WTC11 (cell line): ENCODE measurements at regions not wholly inside any gene's neighbourhood (a gene's known extent, or its start where the extent isn't known, plus 50 kb on each side); places are given as distances from the start of the nearest gene placed in this dataset.

ENCODE experiments used
- ATAC-seq: fragments of 200-7000 bp; cut with Tn5 transposase; 2 replicates; pipeline ENCODE4 v1.10.0; 2021; ENCODE audit warnings: mild to moderate bottlenecking, moderate library complexity
- CTCF ChIA-PET: fragments of 300-600 bp; sonication (Branson Sonifier 250); formaldehyde crosslinking; loops from one replicate; lab custom pipeline; 2021; ENCODE audit warnings: antibody characterized with exemption; lab: Charles Lee
- POLR2A ChIA-PET: fragments of 350-600 bp; sonication (Branson Sonifier 250); formaldehyde crosslinking; loops from one replicate; lab custom pipeline; 2021; ENCODE audit warnings: antibody characterized with exemption; lab: Charles Lee
- DNase-seq: peaks from one replicate; pipeline ENCODE4 v3.0.0; 2021; ENCODE audit warnings: low spot score
- H3K27ac Mint-ChIP-seq: 2 replicates; pipeline ENCODE4 v1.8.0; 2021; ENCODE audit warnings: mixed read lengths
- H3K27me3 Mint-ChIP-seq: 2 replicates; pipeline ENCODE4 v1.8.0; 2021; ENCODE audit warnings: low read depth, mild to moderate bottlenecking, moderate library complexity, mixed read lengths
- H3K36me3 Mint-ChIP-seq: 2 replicates; pipeline ENCODE4 v1.8.0; 2021; ENCODE audit warnings: mixed read lengths
- H3K4me1 Mint-ChIP-seq: 2 replicates; pipeline ENCODE4 v1.8.0; 2022; ENCODE audit warnings: mixed read lengths
- H3K4me3 Mint-ChIP-seq: 2 replicates; pipeline ENCODE4 v1.8.0; 2021; ENCODE audit warnings: mild to moderate bottlenecking, moderate library complexity, mixed read lengths
- H3K9me3 Mint-ChIP-seq: 2 replicates; pipeline ENCODE4 v1.8.0; 2021; ENCODE audit warnings: mixed read lengths
- ATF1 ChIP-seq: sonication (generic); formaldehyde crosslinking; IDR thresholded peaks from 2 replicates; pipeline ENCODE4 v1.8.1; 2023; ENCODE audit warnings: mild to moderate bottlenecking, moderate library complexity, missing genetic modification reagents
- CREM ChIP-seq: sonication (generic); formaldehyde crosslinking; IDR thresholded peaks from 2 replicates; pipeline ENCODE4 v1.8.1; 2022; ENCODE audit warnings: mild to moderate bottlenecking, missing genetic modification reagents, moderate library complexity
- ELF4 ChIP-seq: sonication (generic); formaldehyde crosslinking; IDR thresholded peaks from 2 replicates; pipeline ENCODE4 v1.8.1; 2022; ENCODE audit warnings: low read depth, mild to moderate bottlenecking, moderate library complexity, missing genetic modification reagents
- FOXK1 ChIP-seq: sonication (generic); formaldehyde crosslinking; IDR thresholded peaks from 2 replicates; pipeline ENCODE4 v1.8.0; 2022; ENCODE audit warnings: mild to moderate bottlenecking, moderate library complexity, missing genetic modification reagents
- FOXP1 ChIP-seq: sonication (generic); formaldehyde crosslinking; IDR thresholded peaks from 2 replicates; pipeline ENCODE4 v1.8.0; 2022; ENCODE audit warnings: missing genetic modification reagents, mild to moderate bottlenecking, moderate library complexity, borderline replicate concordance
- GABPB1 ChIP-seq: sonication (generic); formaldehyde crosslinking; IDR thresholded peaks from 2 replicates; pipeline ENCODE4 v1.8.1; 2023; ENCODE audit warnings: mild to moderate bottlenecking, missing genetic modification reagents
- JAZF1 ChIP-seq: fragments of 250-450 bp; sonication (Bioruptor Pico); IDR thresholded peaks from 2 replicates; pipeline ENCODE4 v1.9.0; 2021; ENCODE audit warnings: moderate library complexity, mild to moderate bottlenecking, inconsistent platforms
- MYBL2 ChIP-seq: sonication (generic); formaldehyde crosslinking; IDR thresholded peaks from 2 replicates; pipeline ENCODE4 v1.8.1; 2023; ENCODE audit warnings: mild to moderate bottlenecking, moderate library complexity, missing genetic modification reagents
- NR3C1 ChIP-seq: sonication (generic); formaldehyde crosslinking; conservative IDR thresholded peaks from 2 replicates; pipeline ENCODE4 v1.8.1; 2023; ENCODE audit warnings: low read depth, mild to moderate bottlenecking, missing genetic modification reagents
- OVOL2 ChIP-seq: fragments of 250-450 bp; sonication (Bioruptor Pico); IDR thresholded peaks from 2 replicates; pipeline ENCODE4 v1.9.0; 2021; ENCODE audit warnings: mild to moderate bottlenecking, borderline replicate concordance
- SOX15 ChIP-seq: fragments of 250-450 bp; sonication (Bioruptor Pico); IDR thresholded peaks from 2 replicates; pipeline ENCODE4 v1.9.0; 2021; ENCODE audit warnings: mild to moderate bottlenecking
- TEAD4 ChIP-seq: sonication (generic); formaldehyde crosslinking; IDR thresholded peaks from 2 replicates; pipeline ENCODE4 v1.8.0; 2022; ENCODE audit warnings: mild to moderate bottlenecking, missing genetic modification reagents
- ZNF138 ChIP-seq: sonication (generic); formaldehyde crosslinking; conservative IDR thresholded peaks from 2 replicates; pipeline ENCODE4 v1.8.1; 2022; ENCODE audit warnings: mild to moderate bottlenecking, moderate library complexity, missing genetic modification reagents
- ZNF396 ChIP-seq: fragments of 250-450 bp; sonication (Bioruptor Pico); IDR thresholded peaks from 2 replicates; pipeline ENCODE4 v1.8.0; 2021; ENCODE audit warnings: mild to moderate bottlenecking, moderate library complexity, borderline replicate concordance
- TF ChIP-seq, protein P1 (sequence below): sonication (generic); formaldehyde crosslinking; conservative IDR thresholded peaks from 2 replicates; pipeline ENCODE4 v1.8.1; 2023; ENCODE audit warnings: mild to moderate bottlenecking, low read depth, missing genetic modification reagents, moderate library complexity
- TF ChIP-seq, protein P2 (sequence below): fragments of 250-450 bp; sonication (Bioruptor Pico); IDR thresholded peaks from 2 replicates; pipeline ENCODE4 v1.8.0; 2021; ENCODE audit warnings: mild to moderate bottlenecking
- TF ChIP-seq, protein P3 (sequence below): fragments of 250-450 bp; sonication (Bioruptor Pico); IDR thresholded peaks from 2 replicates; pipeline ENCODE4 v1.9.0; 2021; ENCODE audit warnings: mild to moderate bottlenecking
- TF ChIP-seq, protein P4 (sequence below): sonication (generic); formaldehyde crosslinking; IDR thresholded peaks from 2 replicates; pipeline ENCODE4 v1.8.1; 2022; ENCODE audit warnings: low read depth, missing genetic modification reagents, borderline replicate concordance
- TF ChIP-seq, protein P5 (sequence below): sonication (generic); formaldehyde crosslinking; IDR thresholded peaks from 2 replicates; pipeline ENCODE4 v1.8.1; 2022; ENCODE audit warnings: missing genetic modification reagents, borderline replicate concordance
- TF ChIP-seq, protein P6 (sequence below): sonication (generic); formaldehyde crosslinking; IDR thresholded peaks from 2 replicates; pipeline ENCODE4 v1.8.1; 2022; ENCODE audit warnings: mild to moderate bottlenecking, missing genetic modification reagents, moderate library complexity, borderline replicate concordance

DNA sequence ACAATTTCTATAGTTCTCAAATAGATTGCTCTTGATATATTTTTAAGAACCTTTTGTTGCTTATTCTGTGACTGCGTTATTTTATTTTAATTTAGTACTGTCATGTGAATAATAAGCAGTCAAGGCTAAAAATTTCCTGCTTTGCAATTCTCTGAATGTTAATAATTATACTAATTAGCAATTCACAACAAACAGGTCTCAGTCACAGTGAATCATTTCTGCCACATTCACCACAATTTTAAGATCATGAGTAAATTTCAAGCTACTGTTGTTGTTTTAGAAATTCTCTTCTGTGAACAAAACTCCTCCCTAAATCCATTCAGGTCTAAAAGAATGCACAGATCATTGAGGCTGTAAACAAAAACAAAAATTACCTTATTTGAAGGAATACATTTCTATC lies 339.6 kb upstream of the DPYD start:
- ChIA-PET CTCF (no interaction called here), POLR2A (no interaction called here)
- Mint-ChIP-seq H3K36me3 (no peaks in the 10 kb centered on the region), H3K27ac (no peak overlapping the region), H3K27me3 (no peaks in the 10 kb centered on the region), H3K4me1 (no peaks in the 10 kb centered on the region)
- no peak for DNase-seq
- no peak for TF ChIP-seq JAZF1
- TF ChIP-seq, protein P1, sequence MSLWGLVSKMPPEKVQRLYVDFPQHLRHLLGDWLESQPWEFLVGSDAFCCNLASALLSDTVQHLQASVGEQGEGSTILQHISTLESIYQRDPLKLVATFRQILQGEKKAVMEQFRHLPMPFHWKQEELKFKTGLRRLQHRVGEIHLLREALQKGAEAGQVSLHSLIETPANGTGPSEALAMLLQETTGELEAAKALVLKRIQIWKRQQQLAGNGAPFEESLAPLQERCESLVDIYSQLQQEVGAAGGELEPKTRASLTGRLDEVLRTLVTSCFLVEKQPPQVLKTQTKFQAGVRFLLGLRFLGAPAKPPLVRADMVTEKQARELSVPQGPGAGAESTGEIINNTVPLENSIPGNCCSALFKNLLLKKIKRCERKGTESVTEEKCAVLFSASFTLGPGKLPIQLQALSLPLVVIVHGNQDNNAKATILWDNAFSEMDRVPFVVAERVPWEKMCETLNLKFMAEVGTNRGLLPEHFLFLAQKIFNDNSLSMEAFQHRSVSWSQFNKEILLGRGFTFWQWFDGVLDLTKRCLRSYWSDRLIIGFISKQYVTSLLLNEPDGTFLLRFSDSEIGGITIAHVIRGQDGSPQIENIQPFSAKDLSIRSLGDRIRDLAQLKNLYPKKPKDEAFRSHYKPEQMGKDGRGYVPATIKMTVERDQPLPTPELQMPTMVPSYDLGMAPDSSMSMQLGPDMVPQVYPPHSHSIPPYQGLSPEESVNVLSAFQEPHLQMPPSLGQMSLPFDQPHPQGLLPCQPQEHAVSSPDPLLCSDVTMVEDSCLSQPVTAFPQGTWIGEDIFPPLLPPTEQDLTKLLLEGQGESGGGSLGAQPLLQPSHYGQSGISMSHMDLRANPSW (CRISPR knock-in tag), result no peak
- no peak for TF ChIP-seq NR3C1 (CRISPR knock-in tag)
- no peak for TF ChIP-seq TEAD4 (CRISPR knock-in tag)
- no peak for TF ChIP-seq ZNF396 (CRISPR knock-in tag)
- TF ChIP-seq MYBL2, result no peak
- TF ChIP-seq, protein P2, sequence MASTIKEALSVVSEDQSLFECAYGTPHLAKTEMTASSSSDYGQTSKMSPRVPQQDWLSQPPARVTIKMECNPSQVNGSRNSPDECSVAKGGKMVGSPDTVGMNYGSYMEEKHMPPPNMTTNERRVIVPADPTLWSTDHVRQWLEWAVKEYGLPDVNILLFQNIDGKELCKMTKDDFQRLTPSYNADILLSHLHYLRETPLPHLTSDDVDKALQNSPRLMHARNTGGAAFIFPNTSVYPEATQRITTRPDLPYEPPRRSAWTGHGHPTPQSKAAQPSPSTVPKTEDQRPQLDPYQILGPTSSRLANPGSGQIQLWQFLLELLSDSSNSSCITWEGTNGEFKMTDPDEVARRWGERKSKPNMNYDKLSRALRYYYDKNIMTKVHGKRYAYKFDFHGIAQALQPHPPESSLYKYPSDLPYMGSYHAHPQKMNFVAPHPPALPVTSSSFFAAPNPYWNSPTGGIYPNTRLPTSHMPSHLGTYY, result no peak
- TF ChIP-seq ZNF138 (CRISPR knock-in tag), result no peak
- TF ChIP-seq, protein P3, sequence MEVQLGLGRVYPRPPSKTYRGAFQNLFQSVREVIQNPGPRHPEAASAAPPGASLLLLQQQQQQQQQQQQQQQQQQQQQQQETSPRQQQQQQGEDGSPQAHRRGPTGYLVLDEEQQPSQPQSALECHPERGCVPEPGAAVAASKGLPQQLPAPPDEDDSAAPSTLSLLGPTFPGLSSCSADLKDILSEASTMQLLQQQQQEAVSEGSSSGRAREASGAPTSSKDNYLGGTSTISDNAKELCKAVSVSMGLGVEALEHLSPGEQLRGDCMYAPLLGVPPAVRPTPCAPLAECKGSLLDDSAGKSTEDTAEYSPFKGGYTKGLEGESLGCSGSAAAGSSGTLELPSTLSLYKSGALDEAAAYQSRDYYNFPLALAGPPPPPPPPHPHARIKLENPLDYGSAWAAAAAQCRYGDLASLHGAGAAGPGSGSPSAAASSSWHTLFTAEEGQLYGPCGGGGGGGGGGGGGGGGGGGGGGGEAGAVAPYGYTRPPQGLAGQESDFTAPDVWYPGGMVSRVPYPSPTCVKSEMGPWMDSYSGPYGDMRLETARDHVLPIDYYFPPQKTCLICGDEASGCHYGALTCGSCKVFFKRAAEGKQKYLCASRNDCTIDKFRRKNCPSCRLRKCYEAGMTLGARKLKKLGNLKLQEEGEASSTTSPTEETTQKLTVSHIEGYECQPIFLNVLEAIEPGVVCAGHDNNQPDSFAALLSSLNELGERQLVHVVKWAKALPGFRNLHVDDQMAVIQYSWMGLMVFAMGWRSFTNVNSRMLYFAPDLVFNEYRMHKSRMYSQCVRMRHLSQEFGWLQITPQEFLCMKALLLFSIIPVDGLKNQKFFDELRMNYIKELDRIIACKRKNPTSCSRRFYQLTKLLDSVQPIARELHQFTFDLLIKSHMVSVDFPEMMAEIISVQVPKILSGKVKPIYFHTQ (CRISPR knock-in tag), result no peak
- TF ChIP-seq, protein P4, sequence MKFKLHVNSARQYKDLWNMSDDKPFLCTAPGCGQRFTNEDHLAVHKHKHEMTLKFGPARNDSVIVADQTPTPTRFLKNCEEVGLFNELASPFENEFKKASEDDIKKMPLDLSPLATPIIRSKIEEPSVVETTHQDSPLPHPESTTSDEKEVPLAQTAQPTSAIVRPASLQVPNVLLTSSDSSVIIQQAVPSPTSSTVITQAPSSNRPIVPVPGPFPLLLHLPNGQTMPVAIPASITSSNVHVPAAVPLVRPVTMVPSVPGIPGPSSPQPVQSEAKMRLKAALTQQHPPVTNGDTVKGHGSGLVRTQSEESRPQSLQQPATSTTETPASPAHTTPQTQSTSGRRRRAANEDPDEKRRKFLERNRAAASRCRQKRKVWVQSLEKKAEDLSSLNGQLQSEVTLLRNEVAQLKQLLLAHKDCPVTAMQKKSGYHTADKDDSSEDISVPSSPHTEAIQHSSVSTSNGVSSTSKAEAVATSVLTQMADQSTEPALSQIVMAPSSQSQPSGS, result no peak
- no peak for TF ChIP-seq OVOL2 (CRISPR knock-in tag)
- TF ChIP-seq, protein P5, sequence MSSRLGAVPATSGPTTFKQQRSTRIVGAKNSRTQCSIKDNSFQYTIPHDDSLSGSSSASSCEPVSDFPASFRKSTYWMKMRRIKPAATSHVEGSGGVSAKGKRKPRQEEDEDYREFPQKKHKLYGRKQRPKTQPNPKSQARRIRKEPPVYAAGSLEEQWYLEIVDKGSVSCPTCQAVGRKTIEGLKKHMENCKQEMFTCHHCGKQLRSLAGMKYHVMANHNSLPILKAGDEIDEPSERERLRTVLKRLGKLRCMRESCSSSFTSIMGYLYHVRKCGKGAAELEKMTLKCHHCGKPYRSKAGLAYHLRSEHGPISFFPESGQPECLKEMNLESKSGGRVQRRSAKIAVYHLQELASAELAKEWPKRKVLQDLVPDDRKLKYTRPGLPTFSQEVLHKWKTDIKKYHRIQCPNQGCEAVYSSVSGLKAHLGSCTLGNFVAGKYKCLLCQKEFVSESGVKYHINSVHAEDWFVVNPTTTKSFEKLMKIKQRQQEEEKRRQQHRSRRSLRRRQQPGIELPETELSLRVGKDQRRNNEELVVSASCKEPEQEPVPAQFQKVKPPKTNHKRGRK (CRISPR knock-in tag), result no peak
- no peak for TF ChIP-seq GABPB1 (CRISPR knock-in tag)
- no peak for TF ChIP-seq FOXK1 (CRISPR knock-in tag)
- no peak for TF ChIP-seq ELF4 (CRISPR knock-in tag)
- no peak for TF ChIP-seq ATF1
- no peak for TF ChIP-seq CREM (CRISPR knock-in tag)
- TF ChIP-seq FOXP1 (CRISPR knock-in tag), result no peak
- no peak for TF ChIP-seq SOX15 (CRISPR knock-in tag)
- TF ChIP-seq, protein P6, sequence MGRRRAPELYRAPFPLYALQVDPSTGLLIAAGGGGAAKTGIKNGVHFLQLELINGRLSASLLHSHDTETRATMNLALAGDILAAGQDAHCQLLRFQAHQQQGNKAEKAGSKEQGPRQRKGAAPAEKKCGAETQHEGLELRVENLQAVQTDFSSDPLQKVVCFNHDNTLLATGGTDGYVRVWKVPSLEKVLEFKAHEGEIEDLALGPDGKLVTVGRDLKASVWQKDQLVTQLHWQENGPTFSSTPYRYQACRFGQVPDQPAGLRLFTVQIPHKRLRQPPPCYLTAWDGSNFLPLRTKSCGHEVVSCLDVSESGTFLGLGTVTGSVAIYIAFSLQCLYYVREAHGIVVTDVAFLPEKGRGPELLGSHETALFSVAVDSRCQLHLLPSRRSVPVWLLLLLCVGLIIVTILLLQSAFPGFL (CRISPR knock-in tag), result no peak
- TF ChIP-seq, all 79 proteins: peak for 0
- no peak for ATAC-seq
- H3K4me3 Mint-ChIP-seq, result no peak overlapping the region
- no peaks in the 10 kb centered on the region for H3K9me3 Mint-ChIP-seq
